ENCODE measurements at regions not wholly inside any gene's neighbourhood (a gene's known extent, or its start where the extent isn't known, plus 50 kb on each side); places are given as distances from the start of the nearest gene placed in this dataset.

DNA sequence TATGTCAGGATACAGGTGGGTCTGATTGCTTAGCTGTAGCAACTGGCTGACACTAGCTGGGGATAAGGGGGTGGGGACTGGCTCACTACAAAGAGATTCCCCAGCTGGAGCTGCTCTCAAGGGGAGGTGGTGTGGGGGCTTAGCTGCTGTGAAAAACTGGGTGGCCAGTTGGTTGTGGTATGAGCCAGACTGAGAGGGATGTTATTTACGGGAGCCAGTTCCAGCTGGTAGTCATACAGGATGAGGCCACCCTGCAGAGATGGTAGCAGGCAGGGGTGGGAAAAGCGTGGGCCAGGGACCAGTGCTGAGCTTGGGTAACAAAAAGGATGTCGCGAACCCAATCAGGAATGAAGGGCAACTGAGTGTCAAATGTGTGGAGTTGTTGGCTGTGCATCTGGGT lies 204.0 kb upstream of the C21orf91 start:
- no peak for TF ChIP-seq CTCF (IDR thresholded peaks at IDR 0.05)
- no peak for TF ChIP-seq POLR2A (IDR thresholded peaks at IDR 0.05)
- no peak for TF ChIP-seq EP300 (IDR thresholded peaks at IDR 0.05)
- TF ChIP-seq POLR2AphosphoS5 (IDR thresholded peaks at IDR 0.05) = no peak

Measured in upper lobe of left lung (tissue), 4 donors.